PC-3 (cell line): ENCODE measurements at regions not wholly inside any gene's neighbourhood (a gene's known extent, or its start where the extent isn't known, plus 50 kb on each side); places are given as distances from the start of the nearest gene placed in this dataset.

Source experiments
- EZH2 ChIP-seq: fragments of 300-600 bp; sonication (generic); IDR thresholded peaks from one replicate; pipeline ENCODE4 v1.6.1; 2017; ENCODE audit warnings: antibody characterized with exemption, mild to moderate bottlenecking, low read length; ENCODE audit not compliant: unreplicated experiment
- EZH2phosphoT487 ChIP-seq: fragments of 300-600 bp; sonication (generic); IDR thresholded peaks from 2 replicates; pipeline ENCODE4 v1.6.1; 2018; ENCODE audit warnings: mild to moderate bottlenecking, antibody characterized with exemption, low read length, borderline replicate concordance
- TF ChIP-seq, protein P1 (sequence below): fragments of 300-600 bp; sonication (generic); conservative IDR thresholded peaks from 2 replicates; pipeline ENCODE4 v1.5.1; 2017; ENCODE audit warnings: antibody characterized with exemption, low read depth, mild to moderate bottlenecking, low read length

DNA sequence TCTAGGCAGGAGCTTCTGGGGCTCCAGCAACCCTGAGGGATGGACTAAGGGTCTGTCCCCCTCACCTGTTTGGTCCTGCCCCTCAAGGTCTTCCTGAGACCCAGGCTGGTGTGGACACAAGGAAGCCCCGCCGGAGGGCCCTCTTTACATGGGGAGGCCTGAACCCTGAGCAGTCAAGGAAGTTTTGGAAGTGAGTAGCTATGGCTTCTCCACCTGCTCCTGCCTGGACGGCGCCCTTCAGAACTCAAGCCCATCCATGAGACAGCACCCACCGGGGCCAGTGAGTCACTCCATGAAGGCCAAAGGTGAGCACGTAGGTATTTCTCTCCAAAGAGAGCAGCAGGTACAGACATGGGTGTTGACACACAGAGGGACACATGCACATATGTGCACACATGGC lies 98.2 kb upstream of the CTDP1 start:
- TF ChIP-seq, protein P1, sequence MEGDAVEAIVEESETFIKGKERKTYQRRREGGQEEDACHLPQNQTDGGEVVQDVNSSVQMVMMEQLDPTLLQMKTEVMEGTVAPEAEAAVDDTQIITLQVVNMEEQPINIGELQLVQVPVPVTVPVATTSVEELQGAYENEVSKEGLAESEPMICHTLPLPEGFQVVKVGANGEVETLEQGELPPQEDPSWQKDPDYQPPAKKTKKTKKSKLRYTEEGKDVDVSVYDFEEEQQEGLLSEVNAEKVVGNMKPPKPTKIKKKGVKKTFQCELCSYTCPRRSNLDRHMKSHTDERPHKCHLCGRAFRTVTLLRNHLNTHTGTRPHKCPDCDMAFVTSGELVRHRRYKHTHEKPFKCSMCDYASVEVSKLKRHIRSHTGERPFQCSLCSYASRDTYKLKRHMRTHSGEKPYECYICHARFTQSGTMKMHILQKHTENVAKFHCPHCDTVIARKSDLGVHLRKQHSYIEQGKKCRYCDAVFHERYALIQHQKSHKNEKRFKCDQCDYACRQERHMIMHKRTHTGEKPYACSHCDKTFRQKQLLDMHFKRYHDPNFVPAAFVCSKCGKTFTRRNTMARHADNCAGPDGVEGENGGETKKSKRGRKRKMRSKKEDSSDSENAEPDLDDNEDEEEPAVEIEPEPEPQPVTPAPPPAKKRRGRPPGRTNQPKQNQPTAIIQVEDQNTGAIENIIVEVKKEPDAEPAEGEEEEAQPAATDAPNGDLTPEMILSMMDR = no peak
- no peak for TF ChIP-seq EZH2
- TF ChIP-seq EZH2phosphoT487 = no peak
